ENCODE measurements at regions not wholly inside any gene's neighbourhood (a gene's known extent, or its start where the extent isn't known, plus 50 kb on each side); places are given as distances from the start of the nearest gene placed in this dataset.
A peak's percentile ranks its signal among the peaks of the same experiment; 100 is the strongest.
"Not testable (repeated sequence)": the region's sequence is repeated elsewhere in the genome, so short reads cannot be mapped to it uniquely, and the experiment has no call there.

DNA sequence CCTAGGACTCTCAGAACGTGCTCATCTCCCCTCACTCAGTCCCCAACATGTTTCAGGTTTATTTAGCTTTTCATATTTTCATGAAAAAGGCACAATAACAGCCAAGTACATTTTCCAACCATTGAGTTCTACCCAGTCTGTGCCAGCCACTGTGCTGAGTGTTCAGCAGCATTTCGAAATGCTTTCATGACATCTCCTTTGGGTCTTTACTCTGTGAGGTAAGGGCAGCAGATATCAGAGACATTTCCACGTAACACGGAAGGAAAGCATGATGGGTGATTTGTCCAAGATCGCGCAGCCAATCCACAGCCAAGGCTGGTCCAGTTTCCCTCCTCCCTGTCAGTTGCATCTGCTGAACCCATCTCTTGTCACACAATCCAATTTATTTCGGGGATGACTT is 192.6 kb upstream of the IRF2BP2 start:
- DNase-seq: peak; percentile 21
- H3K4me3 ChIP-seq (ENCODE audit: low read length); H3K79me2 ChIP-seq (ENCODE audit: low read length); H3K9ac ChIP-seq (ENCODE audit: low read length); H3K9me2 ChIP-seq (replicated peaks; ENCODE audit: insufficient read depth, low read length); H2AFZ ChIP-seq (ENCODE audit: low read length); H4K20me1 ChIP-seq (ENCODE audit: insufficient read depth, low read depth, low read length); H3K27ac ChIP-seq (ENCODE audit: low read length); H3K9me3 ChIP-seq (ENCODE audit: low read length); H3K4me1 ChIP-seq (ENCODE audit: low read length); H3K27me3 ChIP-seq (ENCODE audit: low read length); H3K4me2 ChIP-seq (ENCODE audit: low read depth, low read length, poor library complexity, severe bottlenecking); H3K36me3 ChIP-seq (ENCODE audit: insufficient read depth, low read length): not testable (repeated sequence)

GRCh38 chr1:234801636-234802035 is 191.7 kb upstream of the IRF2BP2 start:
- H3K4me2 ChIP-seq (ENCODE audit: low read depth, low read length, poor library complexity, severe bottlenecking); H4K20me1 ChIP-seq (ENCODE audit: insufficient read depth, low read depth, low read length); H3K4me1 ChIP-seq (ENCODE audit: low read length); H3K27ac ChIP-seq (ENCODE audit: low read length); H3K79me2 ChIP-seq (ENCODE audit: low read length); H3K9me2 ChIP-seq (replicated peaks; ENCODE audit: insufficient read depth, low read length); H3K4me3 ChIP-seq (ENCODE audit: low read length); H3K9me3 ChIP-seq (ENCODE audit: low read length); H2AFZ ChIP-seq (ENCODE audit: low read length); H3K27me3 ChIP-seq (ENCODE audit: low read length); H3K36me3 ChIP-seq (ENCODE audit: insufficient read depth, low read length); H3K9ac ChIP-seq (ENCODE audit: low read length): not testable (repeated sequence)
- DNase-seq: peak; percentile 32

DNA sequence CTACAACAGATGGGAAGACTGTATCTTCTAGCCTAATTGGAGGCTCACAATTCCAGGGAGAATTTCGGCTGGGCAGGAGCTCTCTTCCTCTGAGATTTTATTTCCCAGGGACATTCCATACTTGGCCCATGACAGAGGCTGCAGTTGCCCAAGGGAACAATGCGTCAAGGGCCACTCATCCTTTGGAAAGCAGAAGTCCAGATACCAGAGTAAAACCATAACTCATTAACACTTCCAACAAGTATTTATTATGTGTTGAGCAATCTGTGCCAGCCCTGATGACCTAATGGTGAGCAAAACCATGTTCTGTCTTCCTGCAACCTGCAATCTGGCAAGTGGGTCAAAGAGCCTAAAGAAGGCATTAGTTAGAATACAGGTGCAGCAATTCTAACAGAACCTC is 191.2 kb upstream of the IRF2BP2 start:
- not testable (repeated sequence) for H4K20me1 ChIP-seq (ENCODE audit: insufficient read depth, low read depth, low read length); DNase-seq; H3K9ac ChIP-seq (ENCODE audit: low read length); H3K9me2 ChIP-seq (replicated peaks; ENCODE audit: insufficient read depth, low read length); H3K9me3 ChIP-seq (ENCODE audit: low read length); H3K79me2 ChIP-seq (ENCODE audit: low read length); H3K27ac ChIP-seq (ENCODE audit: low read length); H3K27me3 ChIP-seq (ENCODE audit: low read length); H2AFZ ChIP-seq (ENCODE audit: low read length); H3K4me3 ChIP-seq (ENCODE audit: low read length); H3K4me1 ChIP-seq (ENCODE audit: low read length); H3K4me2 ChIP-seq (ENCODE audit: low read depth, low read length, poor library complexity, severe bottlenecking); H3K36me3 ChIP-seq (ENCODE audit: insufficient read depth, low read length)

DNA sequence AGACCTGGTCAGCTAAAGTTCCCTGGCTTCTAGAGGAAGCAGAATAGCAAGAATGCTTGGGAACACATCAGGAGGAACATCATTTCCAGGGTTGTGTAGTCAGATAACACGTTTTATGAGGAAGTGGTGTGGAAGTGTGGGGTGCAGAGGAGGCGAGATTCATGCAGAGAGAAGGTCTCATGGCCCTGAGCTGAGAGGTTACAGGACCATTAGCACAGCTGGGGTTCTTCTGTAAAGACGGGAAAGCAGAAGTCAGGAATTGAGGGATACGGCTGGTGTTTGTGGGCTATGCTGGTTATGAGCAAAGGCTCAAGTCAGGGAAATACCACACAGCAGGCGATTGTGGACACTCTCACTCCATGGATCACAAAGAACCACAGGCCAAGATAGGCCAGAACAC is 190.6 kb upstream of the IRF2BP2 start:
- not testable (repeated sequence) for H3K4me3 ChIP-seq (ENCODE audit: low read length); H3K9ac ChIP-seq (ENCODE audit: low read length); H2AFZ ChIP-seq (ENCODE audit: low read length); H3K36me3 ChIP-seq (ENCODE audit: insufficient read depth, low read length); H3K9me2 ChIP-seq (replicated peaks; ENCODE audit: insufficient read depth, low read length); H3K4me1 ChIP-seq (ENCODE audit: low read length); H4K20me1 ChIP-seq (ENCODE audit: insufficient read depth, low read depth, low read length); H3K4me2 ChIP-seq (ENCODE audit: low read depth, low read length, poor library complexity, severe bottlenecking); H3K27me3 ChIP-seq (ENCODE audit: low read length); DNase-seq; H3K79me2 ChIP-seq (ENCODE audit: low read length); H3K9me3 ChIP-seq (ENCODE audit: low read length); H3K27ac ChIP-seq (ENCODE audit: low read length)

- H3K4me1 ChIP-seq (ENCODE audit: low read length); H3K9me3 ChIP-seq (ENCODE audit: low read length); H3K4me3 ChIP-seq (ENCODE audit: low read length); H3K36me3 ChIP-seq (ENCODE audit: insufficient read depth, low read length); H3K9ac ChIP-seq (ENCODE audit: low read length); H3K9me2 ChIP-seq (replicated peaks; ENCODE audit: insufficient read depth, low read length); H4K20me1 ChIP-seq (ENCODE audit: insufficient read depth, low read depth, low read length); H2AFZ ChIP-seq (ENCODE audit: low read length); H3K27me3 ChIP-seq (ENCODE audit: low read length); H3K27ac ChIP-seq (ENCODE audit: low read length); H3K4me2 ChIP-seq (ENCODE audit: low read depth, low read length, poor library complexity, severe bottlenecking); H3K79me2 ChIP-seq (ENCODE audit: low read length): not testable (repeated sequence)
- peak; percentile 19 for DNase-seq
These were observed 189.2 kb upstream of the IRF2BP2 start for GRCh38 chr1:234799021-234799689.

DNA sequence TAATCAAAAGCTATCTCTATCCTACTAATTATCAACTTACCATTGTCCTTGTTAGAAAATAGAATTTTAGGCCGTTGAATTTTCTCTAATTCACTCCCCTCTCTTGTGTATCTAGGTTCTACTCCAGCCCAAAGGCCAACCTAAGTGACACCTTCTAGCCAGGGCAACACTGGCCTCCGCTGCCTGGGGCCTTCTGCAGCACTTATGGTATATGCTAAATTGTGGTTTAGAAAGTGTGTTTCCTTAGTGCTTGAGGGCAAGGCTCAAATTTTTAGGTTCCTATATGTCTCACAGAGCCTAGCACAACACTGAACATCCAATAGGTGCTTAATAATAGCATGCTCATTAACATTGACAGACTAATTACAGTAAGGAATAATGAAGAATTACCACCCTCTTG is 187.2 kb upstream of the IRF2BP2 start:
- H3K9me3 ChIP-seq (ENCODE audit: low read length); H3K79me2 ChIP-seq (ENCODE audit: low read length); H4K20me1 ChIP-seq (ENCODE audit: insufficient read depth, low read depth, low read length); H3K4me1 ChIP-seq (ENCODE audit: low read length); H3K36me3 ChIP-seq (ENCODE audit: insufficient read depth, low read length); H3K4me3 ChIP-seq (ENCODE audit: low read length); DNase-seq; H3K4me2 ChIP-seq (ENCODE audit: low read depth, low read length, poor library complexity, severe bottlenecking); H2AFZ ChIP-seq (ENCODE audit: low read length); H3K9ac ChIP-seq (ENCODE audit: low read length); H3K27ac ChIP-seq (ENCODE audit: low read length); H3K9me2 ChIP-seq (replicated peaks; ENCODE audit: insufficient read depth, low read length); H3K27me3 ChIP-seq (ENCODE audit: low read length): not testable (repeated sequence)

DNA sequence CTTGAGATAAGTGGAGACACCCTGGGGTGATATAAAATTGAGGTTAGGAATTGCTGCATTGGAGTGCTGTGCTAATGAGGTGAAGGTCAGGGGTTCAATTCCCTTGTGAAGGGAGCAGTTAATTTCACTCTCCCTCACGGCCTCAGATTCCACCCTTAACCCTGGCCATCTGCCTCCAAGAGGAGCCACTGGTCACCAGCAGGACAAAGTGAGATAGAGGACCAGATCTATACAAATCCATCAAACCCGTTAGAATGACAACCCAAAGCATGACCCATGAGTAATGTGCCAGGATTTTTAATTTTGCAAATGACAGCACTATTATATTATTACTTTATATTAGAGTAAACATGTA is 186.4 kb upstream of the IRF2BP2 start:
- not testable (repeated sequence) for H3K4me2 ChIP-seq (ENCODE audit: low read depth, low read length, poor library complexity, severe bottlenecking); H3K4me3 ChIP-seq (ENCODE audit: low read length); H4K20me1 ChIP-seq (ENCODE audit: insufficient read depth, low read depth, low read length); DNase-seq; H3K27me3 ChIP-seq (ENCODE audit: low read length); H3K36me3 ChIP-seq (ENCODE audit: insufficient read depth, low read length); H3K4me1 ChIP-seq (ENCODE audit: low read length); H3K27ac ChIP-seq (ENCODE audit: low read length); H3K9me3 ChIP-seq (ENCODE audit: low read length); H3K79me2 ChIP-seq (ENCODE audit: low read length); H3K9ac ChIP-seq (ENCODE audit: low read length); H2AFZ ChIP-seq (ENCODE audit: low read length); H3K9me2 ChIP-seq (replicated peaks; ENCODE audit: insufficient read depth, low read length)

- DNase-seq; H2AFZ ChIP-seq (ENCODE audit: low read length); H4K20me1 ChIP-seq (ENCODE audit: insufficient read depth, low read depth, low read length); H3K79me2 ChIP-seq (ENCODE audit: low read length); H3K9me2 ChIP-seq (replicated peaks; ENCODE audit: insufficient read depth, low read length); H3K27me3 ChIP-seq (ENCODE audit: low read length); H3K36me3 ChIP-seq (ENCODE audit: insufficient read depth, low read length); H3K9ac ChIP-seq (ENCODE audit: low read length); H3K4me3 ChIP-seq (ENCODE audit: low read length); H3K4me1 ChIP-seq (ENCODE audit: low read length); H3K4me2 ChIP-seq (ENCODE audit: low read depth, low read length, poor library complexity, severe bottlenecking); H3K9me3 ChIP-seq (ENCODE audit: low read length); H3K27ac ChIP-seq (ENCODE audit: low read length): not testable (repeated sequence)
These were observed 185.9 kb upstream of the IRF2BP2 start for GRCh38 chr1:234795711-234796437.

GRCh38 chr1:234795007-234795406 is 185.0 kb upstream of the IRF2BP2 start:
- H3K36me3 ChIP-seq (ENCODE audit: insufficient read depth, low read length); DNase-seq; H4K20me1 ChIP-seq (ENCODE audit: insufficient read depth, low read depth, low read length); H3K4me3 ChIP-seq (ENCODE audit: low read length); H3K4me1 ChIP-seq (ENCODE audit: low read length); H3K9me2 ChIP-seq (replicated peaks; ENCODE audit: insufficient read depth, low read length); H3K79me2 ChIP-seq (ENCODE audit: low read length); H3K9ac ChIP-seq (ENCODE audit: low read length); H3K9me3 ChIP-seq (ENCODE audit: low read length); H3K27ac ChIP-seq (ENCODE audit: low read length); H2AFZ ChIP-seq (ENCODE audit: low read length); H3K4me2 ChIP-seq (ENCODE audit: low read depth, low read length, poor library complexity, severe bottlenecking); H3K27me3 ChIP-seq (ENCODE audit: low read length): not testable (repeated sequence)

Data from Karpas-422 (cell line).